KMS-11 (cell line): ENCODE measurements at regions not wholly inside any gene's neighbourhood (a gene's known extent, or its start where the extent isn't known, plus 50 kb on each side); places are given as distances from the start of the nearest gene placed in this dataset.
A peak's percentile ranks its signal among the peaks of the same experiment; 100 is the strongest.

Experiments used
- H2AFZ ChIP-seq: fragments of 200-600 bp; sonication (generic); 2 replicates; pipeline ENCODE4 v1.6.1; 2016; ENCODE audit warnings: antibody characterized with exemption, mixed run types, low read depth
- H3K27ac ChIP-seq: fragments of 200-600 bp; sonication (generic); 2 replicates; pipeline ENCODE4 v1.6.1; 2016; ENCODE audit warnings: mild to moderate bottlenecking, mixed run types
- H3K27me3 ChIP-seq: fragments of 200-600 bp; sonication (generic); 2 replicates; pipeline ENCODE4 v1.6.1; 2017; ENCODE audit warnings: mild to moderate bottlenecking, low read depth, mixed run types, moderate library complexity; ENCODE audit not compliant: insufficient read depth
- H3K36me3 ChIP-seq: fragments of 200-600 bp; sonication (generic); 2 replicates; pipeline ENCODE4 v1.6.1; 2017; ENCODE audit warnings: mild to moderate bottlenecking, mixed run types; ENCODE audit not compliant: insufficient read depth
- H3K4me1 ChIP-seq: fragments of 200-600 bp; sonication (generic); 2 replicates; pipeline ENCODE4 v1.6.1; 2016; ENCODE audit warnings: mild to moderate bottlenecking, low read depth, mixed run types; ENCODE audit not compliant: poor library complexity, severe bottlenecking
- H3K4me2 ChIP-seq: fragments of 200-600 bp; sonication (generic); 2 replicates; pipeline ENCODE4 v1.7.0; 2016; ENCODE audit warnings: mild to moderate bottlenecking, mixed run types
- H3K4me3 ChIP-seq: fragments of 200-600 bp; sonication (generic); IDR thresholded peaks from 2 replicates; pipeline ENCODE4 v1.6.1; 2017; ENCODE audit warnings: low read depth, low read length, mixed read lengths; ENCODE audit not compliant: insufficient read depth
- H3K79me2 ChIP-seq: fragments of 200-600 bp; sonication (generic); 2 replicates; pipeline ENCODE4 v1.6.1; 2016; ENCODE audit warnings: low read depth, mixed run types; ENCODE audit not compliant: insufficient read depth
- H3K9ac ChIP-seq: fragments of 200-600 bp; sonication (generic); 2 replicates; pipeline ENCODE4 v1.6.1; 2016; ENCODE audit warnings: mild to moderate bottlenecking, mixed run types
- H4K20me1 ChIP-seq: fragments of 200-600 bp; sonication (generic); 2 replicates; pipeline ENCODE4 v1.6.1; 2016; ENCODE audit warnings: mild to moderate bottlenecking, mixed run types; ENCODE audit not compliant: insufficient read depth
- TF ChIP-seq, protein P1 (sequence below): fragments of 200-600 bp; sonication (generic); conservative IDR thresholded peaks from 2 replicates; pipeline ENCODE4 v1.6.1; 2017; ENCODE audit warnings: low read depth, mild to moderate bottlenecking, antibody characterized with exemption, low read length, moderate library complexity, mixed read lengths

DNA sequence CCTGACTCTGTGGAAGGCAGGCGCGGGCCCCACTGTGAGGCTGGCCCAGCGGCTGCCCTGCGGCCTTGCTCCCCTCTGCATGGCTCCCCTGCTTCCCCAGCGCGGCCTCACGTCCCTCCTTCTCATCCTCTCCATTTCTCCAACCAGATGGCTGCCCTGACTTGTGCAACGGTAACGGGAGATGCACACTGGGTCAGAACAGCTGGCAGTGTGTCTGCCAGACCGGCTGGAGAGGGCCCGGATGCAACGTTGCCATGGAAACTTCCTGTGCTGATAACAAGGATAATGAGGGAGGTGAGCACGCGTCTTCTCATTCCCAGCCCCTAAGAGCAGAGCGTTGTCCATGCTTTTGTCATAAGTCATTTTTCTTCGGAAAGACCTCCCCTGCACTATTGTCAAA is 129.0 kb upstream of the WWC1 start:
- H3K9ac ChIP-seq: no peak overlapping the region
- no peaks in the 10 kb centered on the region for H3K36me3 ChIP-seq
- H3K27ac ChIP-seq: no peak overlapping the region
- no peaks in the 10 kb centered on the region for H3K79me2 ChIP-seq
- peaks cover 26% of the 10 kb centered on the region for H3K4me1 ChIP-seq
- H3K27me3 ChIP-seq: no peaks in the 10 kb centered on the region
- no peaks in the 10 kb centered on the region for H4K20me1 ChIP-seq
- H3K4me2 ChIP-seq: no peak overlapping the region
- H2AFZ ChIP-seq: no peak overlapping the region
- TF ChIP-seq, protein P1, sequence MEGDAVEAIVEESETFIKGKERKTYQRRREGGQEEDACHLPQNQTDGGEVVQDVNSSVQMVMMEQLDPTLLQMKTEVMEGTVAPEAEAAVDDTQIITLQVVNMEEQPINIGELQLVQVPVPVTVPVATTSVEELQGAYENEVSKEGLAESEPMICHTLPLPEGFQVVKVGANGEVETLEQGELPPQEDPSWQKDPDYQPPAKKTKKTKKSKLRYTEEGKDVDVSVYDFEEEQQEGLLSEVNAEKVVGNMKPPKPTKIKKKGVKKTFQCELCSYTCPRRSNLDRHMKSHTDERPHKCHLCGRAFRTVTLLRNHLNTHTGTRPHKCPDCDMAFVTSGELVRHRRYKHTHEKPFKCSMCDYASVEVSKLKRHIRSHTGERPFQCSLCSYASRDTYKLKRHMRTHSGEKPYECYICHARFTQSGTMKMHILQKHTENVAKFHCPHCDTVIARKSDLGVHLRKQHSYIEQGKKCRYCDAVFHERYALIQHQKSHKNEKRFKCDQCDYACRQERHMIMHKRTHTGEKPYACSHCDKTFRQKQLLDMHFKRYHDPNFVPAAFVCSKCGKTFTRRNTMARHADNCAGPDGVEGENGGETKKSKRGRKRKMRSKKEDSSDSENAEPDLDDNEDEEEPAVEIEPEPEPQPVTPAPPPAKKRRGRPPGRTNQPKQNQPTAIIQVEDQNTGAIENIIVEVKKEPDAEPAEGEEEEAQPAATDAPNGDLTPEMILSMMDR: no peak
- H3K4me3 ChIP-seq: no peak overlapping the region

- no peak overlapping the region for H3K4me3 ChIP-seq
- no peak overlapping the region for H3K9ac ChIP-seq
- H2AFZ ChIP-seq: no peak overlapping the region
- H3K4me2 ChIP-seq: no peak overlapping the region
- H3K79me2 ChIP-seq: no peaks in the 10 kb centered on the region
- no peaks in the 10 kb centered on the region for H3K36me3 ChIP-seq
- no peaks in the 10 kb centered on the region for H4K20me1 ChIP-seq
- H3K27ac ChIP-seq: no peak overlapping the region
- peaks cover 29% of the 10 kb centered on the region for H3K4me1 ChIP-seq
- TF ChIP-seq, protein P1: no peak
- H3K27me3 ChIP-seq: no peaks in the 10 kb centered on the region
Observed at GRCh38 chr5:168163966-168164365, 127.5 kb upstream of the WWC1 start.

- Histone ChIP-seq H3K27me3 (no peaks in the 10 kb centered on the region), H3K4me2 (peak overlapping the region; percentile 48; the same call in 1 of the 2 replicates), H3K9ac (no peak overlapping the region), H3K27ac (no peak overlapping the region), H3K36me3 (no peaks in the 10 kb centered on the region), H2AFZ (no peak overlapping the region), H3K4me3 (no peak overlapping the region), H3K79me2 (no peaks in the 10 kb centered on the region), H4K20me1 (no peaks in the 10 kb centered on the region), H3K4me1 (peaks cover 29% of the 10 kb centered on the region)
- TF ChIP-seq, protein P1: no peak
Observed at GRCh38 chr5:168165221-168165914, 126.1 kb upstream of the WWC1 start.

DNA sequence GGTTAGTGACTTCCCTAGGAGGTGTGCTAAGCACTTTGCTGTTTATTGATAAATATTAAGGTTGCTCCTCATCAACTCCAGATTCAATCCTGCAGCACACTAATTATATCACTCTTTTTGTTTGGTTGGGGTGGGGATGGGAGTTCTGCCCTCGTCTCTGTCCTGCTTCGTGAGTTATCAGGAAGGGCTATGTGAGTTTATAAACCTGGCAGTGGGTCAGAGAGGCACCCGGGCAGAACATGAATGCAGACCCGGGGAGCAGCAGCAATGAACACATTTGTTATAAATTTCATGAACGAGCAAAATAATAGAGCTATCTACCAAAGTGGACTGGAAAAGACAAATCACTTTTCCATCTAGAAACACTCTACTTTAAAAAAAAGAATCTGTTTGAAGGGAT is 125.5 kb upstream of the WWC1 start:
- peak overlapping the region; percentile 48; the same call in 1 of the 2 replicates for H3K4me2 ChIP-seq
- H3K4me3 ChIP-seq: no peak overlapping the region
- no peaks in the 10 kb centered on the region for H4K20me1 ChIP-seq
- TF ChIP-seq, protein P1: no peak
- no peak overlapping the region for H2AFZ ChIP-seq
- peaks cover 31% of the 10 kb centered on the region for H3K4me1 ChIP-seq
- H3K27ac ChIP-seq: no peak overlapping the region
- H3K27me3 ChIP-seq: no peaks in the 10 kb centered on the region
- H3K79me2 ChIP-seq: no peaks in the 10 kb centered on the region
- H3K9ac ChIP-seq: no peak overlapping the region
- H3K36me3 ChIP-seq: no peaks in the 10 kb centered on the region
